Esophagus squamous epithelium (tissue), 5 donors: ENCODE measurements at regions not wholly inside any gene's neighbourhood (a gene's known extent, or its start where the extent isn't known, plus 50 kb on each side); places are given as distances from the start of the nearest gene placed in this dataset.
A peak's percentile ranks its signal among the peaks of the same experiment; 100 is the strongest.

Experiments
- DNase-seq: peaks from one replicate; lab custom pipeline; 2025; lab: John Stamatoyannopoulos, UW
- H3K27ac ChIP-seq, 4 donors: fragments of 200-600 bp; sonication (generic); one replicate each; pipeline ENCODE4 v1.5.1; 2016 to 2019; ENCODE audit warnings: mild to moderate bottlenecking in 1 of 4
- H3K27me3 ChIP-seq, 4 donors: fragments of 200-600 bp; sonication (generic); 1 replicate in 3 of 4; 2 replicates in 1 of 4; pipeline versions ENCODE4 v1.5.1 to v1.6.0; 2017 to 2021; ENCODE audit warnings: antibody characterized with exemption in 1 of 4
- H3K36me3 ChIP-seq, 3 donors: fragments of 200-600 bp; sonication (generic); one replicate each; pipeline ENCODE4 v1.5.1; 2016 to 2019
- H3K4me1 ChIP-seq, 3 donors: fragments of 200-600 bp; sonication (generic); one replicate each; pipeline ENCODE4 v1.5.1; 2017 to 2019
- H3K4me3 ChIP-seq, 4 donors: fragments of 200-600 bp; sonication (generic); 1 replicate in 3 of 4; 2 replicates in 1 of 4; pipeline ENCODE4 v1.5.1; 2016 to 2019; ENCODE audit warnings: mild to moderate bottlenecking in 2 of 4, moderate library complexity in 1 of 4
- H3K9me3 ChIP-seq, 3 donors: fragments of 200-600 bp; sonication (generic); one replicate each; pipeline ENCODE4 v1.5.1; 2016 to 2019
- CTCF ChIP-seq, 6 experiments: fragments of 450-650 bp in 4 of 6; fragments of 200-600 bp in 2 of 6; sonication (generic) in 2 of 6; IDR thresholded peaks; one replicate each; pipeline ENCODE4 v1.5.1; 2016 to 2019; ENCODE audit warnings: antibody characterized with exemption in 6 of 6, mild to moderate bottlenecking in 4 of 6, moderate library complexity in 4 of 6
- POLR2A ChIP-seq, 4 donors: fragments of 450-650 bp; IDR thresholded peaks; one replicate each; pipeline ENCODE4 v1.6.1; 2017; ENCODE audit warnings: antibody characterized with exemption in 4 of 4, mild to moderate bottlenecking in 4 of 4, moderate library complexity in 3 of 4
- WGBS, 2 donors: methylation state at CpG; one replicate each; pipeline ENCODE4 v1.1.5; 2018; 5-methylcytosine and 5-hydroxymethylcytosine counted together
- intact Hi-C: fragments of 100-400 bp; cut with DNase I; formaldehyde crosslinking; loops from one replicate; pipeline ENCODE4 v1.15.0; 2022
- donor health status: DM: yes; HTN: yes; CAD: no.

- peak overlapping the region in 1 of 4 donors; percentile 13 for H3K27ac ChIP-seq
- H3K27me3 ChIP-seq: no peaks in the 10 kb centered on the region
- no peak overlapping the region for H3K4me3 ChIP-seq
- WGBS, 2 donors: 37 to 41% methylated on average over 11 to 12 of the region's 28 CpGs
- intact Hi-C loops: no loop called here
- DNase-seq: no peak
- no peaks in the 10 kb centered on the region for H3K9me3 ChIP-seq
- H3K4me1 ChIP-seq: peaks cover 0 to 29% (median 4%) of the 10 kb centered on the region in 3 donors
- no peaks in the 10 kb centered on the region for H3K36me3 ChIP-seq
- TF ChIP-seq POLR2A (IDR thresholded peaks at IDR 0.05) (no peak), CTCF (IDR thresholded peaks at IDR 0.05) (no peak)
These were observed 59.2 kb downstream of the C9orf50 start for GRCh38 chr9:129561594-129562281.

- H3K36me3 ChIP-seq: no peaks in the 10 kb centered on the region
- 89 to 90% methylated on average over 12 to 13 of the region's 13 CpGs for WGBS, 2 donors
- H3K27me3 ChIP-seq: no peaks in the 10 kb centered on the region
- H3K27ac ChIP-seq: no peak overlapping the region
- no peak overlapping the region for H3K4me3 ChIP-seq
- no peak for DNase-seq
- TF ChIP-seq CTCF (IDR thresholded peaks at IDR 0.05) (no peak), POLR2A (IDR thresholded peaks at IDR 0.05) (no peak)
- intact Hi-C loops: no loop called here
- H3K9me3 ChIP-seq: no peaks in the 10 kb centered on the region
- H3K4me1 ChIP-seq: peaks cover 0 to 29% (median 4%) of the 10 kb centered on the region in 3 donors
These were observed 60.0 kb downstream of the C9orf50 start for GRCh38 chr9:129560881-129561306.

- H3K36me3 ChIP-seq: no peaks in the 10 kb centered on the region
- H3K27me3 ChIP-seq: no peaks in the 10 kb centered on the region
- TF ChIP-seq CTCF (IDR thresholded peaks at IDR 0.05) (no peak), POLR2A (IDR thresholded peaks at IDR 0.05) (no peak)
- no peak overlapping the region for H3K27ac ChIP-seq
- H3K4me3 ChIP-seq: no peak overlapping the region
- 88 to 96% methylated on average over 4 of the region's 4 CpGs for WGBS, 2 donors
- peaks cover 0 to 34% (median 4%) of the 10 kb centered on the region in 3 donors for H3K4me1 ChIP-seq
- no peak for DNase-seq
- intact Hi-C loops: no loop called here
- H3K9me3 ChIP-seq: no peaks in the 10 kb centered on the region
These were observed 61.4 kb downstream of the C9orf50 start for GRCh38 chr9:129559506-129559881.

GRCh38 chr9:129558551-129559505, 62.1 kb downstream of the C9orf50 start:
- intact Hi-C loops: no loop called here
- no peak overlapping the region for H3K27ac ChIP-seq
- 60 to 71% methylated on average over 10 to 14 of the region's 21 CpGs for WGBS, 2 donors

More at GRCh38 chr9:129558551-129559505, 62.1 kb downstream of the C9orf50 start:
- DNase-seq: no peak
- H3K9me3 ChIP-seq: no peaks in the 10 kb centered on the region
- TF ChIP-seq CTCF (IDR thresholded peaks at IDR 0.05) (no peak), POLR2A (IDR thresholded peaks at IDR 0.05) (no peak)
- H3K27me3 ChIP-seq: no peaks in the 10 kb centered on the region
- peaks cover 0 to 34% (median 4%) of the 10 kb centered on the region in 3 donors for H3K4me1 ChIP-seq
- H3K4me3 ChIP-seq: no peak overlapping the region
- no peaks in the 10 kb centered on the region for H3K36me3 ChIP-seq
